Activated CD8-positive, alpha-beta T cell treated with anti-CD3 and anti-CD28 coated beads for 36 hours (primary cell): ENCODE measurements at regions not wholly inside any gene's neighbourhood (a gene's known extent, or its start where the extent isn't known, plus 50 kb on each side); places are given as distances from the start of the nearest gene placed in this dataset.

Experiments
- ATAC-seq: fragments of 200-7000 bp; cut with Tn5 transposase; one replicate; pipeline ENCODE4 v1.10.0; 2021; ENCODE audit warnings: mild to moderate bottlenecking, moderate library complexity
- CTCF ChIA-PET: fragments of 350-600 bp; sonication (Branson Sonifier 250); formaldehyde crosslinking; loops from one replicate; lab custom pipeline; 2021; ENCODE audit warnings: antibody characterized with exemption; lab: Charles Lee
- POLR2A ChIA-PET: fragments of 350-600 bp; sonication (Branson Sonifier 250); formaldehyde crosslinking; loops from one replicate; lab custom pipeline; 2021; ENCODE audit warnings: antibody characterized with exemption; lab: Charles Lee
- DNase-seq: peaks from one replicate; pipeline ENCODE4 v3.0.0-alpha.2; 2020
- H3K27ac Mint-ChIP-seq: one replicate; pipeline ENCODE4 v1.8.0; 2021; ENCODE audit warnings: mild to moderate bottlenecking, mixed read lengths
- H3K27me3 Mint-ChIP-seq: one replicate; pipeline ENCODE4 v1.8.0; 2021; ENCODE audit warnings: mixed read lengths
- H3K36me3 Mint-ChIP-seq: one replicate; pipeline ENCODE4 v1.8.0; 2021; ENCODE audit warnings: low read depth, mixed read lengths
- H3K4me1 Mint-ChIP-seq: one replicate; pipeline ENCODE4 v1.8.0; 2021; ENCODE audit warnings: low read depth, mixed read lengths
- H3K4me3 Mint-ChIP-seq: one replicate; pipeline ENCODE4 v1.8.0; 2021; ENCODE audit warnings: mild to moderate bottlenecking, moderate library complexity, mixed read lengths
- H3K9me3 Mint-ChIP-seq: one replicate; pipeline ENCODE4 v1.8.0; 2021; ENCODE audit warnings: mixed read lengths
- CTCF ChIP-seq: fragments of 200-600 bp; IDR thresholded peaks from one replicate; pipeline ENCODE4 v1.8.0; 2022; ENCODE audit warnings: antibody characterized with exemption, mild to moderate bottlenecking
- intact Hi-C: fragments of 100-400 bp; cut with micrococcal nuclease; formaldehyde crosslinking; loops from one replicate; pipeline ENCODE4 v1.10.0; 2022

- Mint-ChIP-seq H3K4me3 (no peak overlapping the region), H3K27me3 (peaks cover 5% of the 10 kb centered on the region), H3K36me3 (no peaks in the 10 kb centered on the region), H3K4me1 (no peaks in the 10 kb centered on the region), H3K27ac (no peak overlapping the region), H3K9me3 (no peaks in the 10 kb centered on the region)
- ChIA-PET POLR2A (no interaction called here), CTCF (no interaction called here)
- intact Hi-C loops = no loop called here
- TF ChIP-seq CTCF = no peak
- DNase-seq = no peak
- no peak for ATAC-seq
These were observed 109.9 kb upstream of the MOCS1 start for GRCh38 chr6:40044196-40044595.

GRCh38 chr6:40042232-40042631 lies 108.0 kb upstream of the MOCS1 start:
- Mint-ChIP-seq H3K27ac (no peak overlapping the region), H3K4me3 (no peak overlapping the region), H3K9me3 (no peaks in the 10 kb centered on the region), H3K36me3 (no peaks in the 10 kb centered on the region), H3K4me1 (no peaks in the 10 kb centered on the region), H3K27me3 (peaks cover 5% of the 10 kb centered on the region)
- POLR2A ChIA-PET = no interaction called here
- no peak for ATAC-seq
- DNase-seq = no peak
- CTCF ChIA-PET = no interaction called here
- intact Hi-C loops = no loop called here
- TF ChIP-seq CTCF = no peak

GRCh38 chr6:40039042-40039441 lies 104.8 kb upstream of the MOCS1 start:
- no peak for ATAC-seq
- Mint-ChIP-seq H3K27ac (no peak overlapping the region), H3K4me1 (no peaks in the 10 kb centered on the region), H3K36me3 (no peaks in the 10 kb centered on the region), H3K4me3 (no peak overlapping the region), H3K27me3 (peaks cover 7% of the 10 kb centered on the region), H3K9me3 (no peaks in the 10 kb centered on the region)
- no peak for DNase-seq
- intact Hi-C loops = no loop called here
- POLR2A ChIA-PET = no interaction called here
- no peak for TF ChIP-seq CTCF
- CTCF ChIA-PET = no interaction called here

GRCh38 chr6:40038626-40039025 lies 104.4 kb upstream of the MOCS1 start:
- DNase-seq = no peak
- Mint-ChIP-seq H3K9me3 (no peaks in the 10 kb centered on the region), H3K27ac (no peak overlapping the region), H3K27me3 (peaks cover 4% of the 10 kb centered on the region), H3K4me3 (no peak overlapping the region), H3K4me1 (no peaks in the 10 kb centered on the region), H3K36me3 (no peaks in the 10 kb centered on the region)
- intact Hi-C loops = no loop called here
- ChIA-PET CTCF (no interaction called here), POLR2A (no interaction called here)
- TF ChIP-seq CTCF = no peak
- ATAC-seq = no peak

- Mint-ChIP-seq H3K27me3 (peaks cover 4% of the 10 kb centered on the region), H3K27ac (no peak overlapping the region), H3K36me3 (no peaks in the 10 kb centered on the region), H3K9me3 (no peaks in the 10 kb centered on the region), H3K4me1 (no peaks in the 10 kb centered on the region), H3K4me3 (no peak overlapping the region)
- intact Hi-C loops = no loop called here
- POLR2A ChIA-PET = no interaction called here
- CTCF ChIA-PET = no interaction called here
- DNase-seq = no peak
- ATAC-seq = no peak
- TF ChIP-seq CTCF = no peak
These were observed 103.0 kb upstream of the MOCS1 start for GRCh38 chr6:40037271-40037670.
